Stimulated activated CD8-positive, alpha-beta memory T cell treated with anti-CD3 and anti-CD28 coated beads, Interleukin-4, amount 100 ng/mL, for 4 hours (primary cell): ENCODE measurements at regions not wholly inside any gene's neighbourhood (a gene's known extent, or its start where the extent isn't known, plus 50 kb on each side); places are given as distances from the start of the nearest gene placed in this dataset.
A peak's percentile ranks its signal among the peaks of the same experiment; 100 is the strongest.
"Not testable (repeated sequence)": the region's sequence is repeated elsewhere in the genome, so short reads cannot be mapped to it uniquely, and the experiment has no call there.

Source experiments
- DNase-seq, 2 donors: peaks; one replicate each; pipeline ENCODE4 v3.0.0-alpha.2; 2020; ENCODE audit warnings: low read depth in 2 of 2, low spot score in 1 of 2

DNA sequence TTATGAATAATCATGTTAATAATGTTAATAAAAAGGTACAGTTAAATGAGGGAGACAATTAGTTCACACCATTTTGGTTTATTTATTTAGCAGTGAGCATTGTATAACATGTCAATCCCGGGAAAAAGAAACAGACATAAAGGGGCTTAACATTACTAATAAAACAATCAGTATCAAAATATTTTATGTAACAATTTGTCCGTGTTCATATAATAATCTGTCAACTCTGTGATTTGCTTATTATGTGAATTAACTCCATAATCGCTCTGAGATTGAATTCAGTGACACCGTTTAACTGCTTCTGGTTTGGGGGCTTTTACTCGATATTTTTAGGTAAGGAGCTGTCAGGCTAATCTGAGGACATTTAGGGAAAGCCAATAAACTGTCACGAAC is 95.8 kb upstream of the HMGA2 start:
- DNase-seq: no peak

DNA sequence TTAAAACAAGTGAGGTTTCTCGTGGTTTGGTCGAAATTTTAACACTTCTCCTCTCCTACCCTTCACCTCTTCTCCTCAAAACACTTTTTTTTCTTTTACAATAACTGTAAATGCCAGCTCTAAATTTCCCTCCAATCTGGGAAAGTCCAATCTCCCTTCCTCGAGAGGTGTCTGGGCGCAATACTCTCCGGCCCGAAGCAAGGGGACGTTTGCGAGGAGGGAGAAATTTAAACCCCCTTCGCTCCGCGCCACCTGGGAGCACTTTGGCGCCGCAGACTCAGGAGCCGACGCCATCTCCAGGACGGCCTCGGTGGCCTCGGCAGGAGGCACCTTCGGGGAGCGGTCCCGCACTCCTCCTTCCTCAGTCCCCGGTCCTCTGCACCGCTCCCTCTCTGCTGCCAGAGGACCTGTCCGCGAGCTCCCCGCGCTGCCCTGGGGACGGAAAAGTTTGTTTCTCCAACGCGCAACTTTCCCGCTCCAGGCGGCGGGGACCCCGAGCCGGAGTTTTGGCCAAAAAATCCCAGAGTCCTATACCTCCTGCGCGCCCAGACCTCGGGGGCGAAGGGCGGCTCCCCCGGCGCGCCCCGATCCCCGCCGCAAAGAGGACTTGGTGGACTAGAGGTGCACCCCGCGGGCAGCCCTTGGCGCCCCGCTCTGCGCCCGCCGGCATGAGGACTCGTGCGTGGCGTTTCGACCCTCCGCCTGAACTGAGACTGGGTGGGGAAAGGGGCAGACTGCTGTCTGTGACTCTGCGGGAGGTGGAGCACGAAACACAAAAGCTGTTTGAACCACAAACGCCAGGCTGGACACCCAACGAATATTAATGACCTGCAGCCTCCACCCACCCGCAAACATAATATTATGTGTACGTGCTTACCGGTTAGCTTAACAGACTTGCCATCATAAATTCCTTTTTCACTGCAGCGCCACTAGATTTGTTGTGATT is 95.2 kb upstream of the HMGA2 start:
- no peak for DNase-seq

DNA sequence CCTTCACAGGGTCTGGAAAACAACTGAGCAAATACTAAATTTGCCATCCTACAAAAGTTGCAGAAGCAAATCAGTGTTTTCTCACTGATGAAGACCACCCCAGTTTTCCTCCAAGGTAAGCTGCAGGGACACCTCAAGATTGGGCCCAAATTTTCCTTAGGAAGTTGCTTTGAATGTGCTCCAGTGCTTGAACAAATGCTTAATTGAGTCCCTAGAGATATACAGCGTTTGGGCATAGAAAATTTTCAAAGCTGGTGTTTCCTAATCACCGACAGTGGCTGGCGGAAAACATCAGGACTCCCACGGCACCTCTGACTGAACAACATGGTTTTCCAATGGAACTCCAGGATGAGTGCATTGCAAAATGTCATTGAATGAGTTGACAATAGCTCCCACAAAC is 92.5 kb upstream of the HMGA2 start:
- DNase-seq: no peak

DNA sequence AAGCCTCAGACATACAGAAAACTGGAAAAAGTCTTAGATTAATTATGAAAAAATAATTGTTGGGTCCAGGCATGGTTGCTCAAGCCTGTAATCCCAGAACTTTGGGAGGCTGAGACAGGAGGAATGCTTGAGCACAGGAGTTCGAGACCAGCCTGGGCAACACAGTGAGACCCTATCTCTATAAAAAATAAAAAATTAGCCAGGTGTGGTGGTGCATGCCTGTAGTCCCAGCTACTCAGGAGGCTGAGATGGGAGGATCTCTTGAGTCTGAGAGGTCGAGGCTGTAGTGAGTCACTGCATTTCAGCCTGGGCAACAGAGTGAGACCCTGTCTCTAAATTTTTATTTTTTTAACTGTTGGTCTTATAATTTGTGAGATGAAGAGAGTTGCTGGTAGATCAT is 90.6 kb upstream of the HMGA2 start:
- DNase-seq: not testable (repeated sequence)

DNA sequence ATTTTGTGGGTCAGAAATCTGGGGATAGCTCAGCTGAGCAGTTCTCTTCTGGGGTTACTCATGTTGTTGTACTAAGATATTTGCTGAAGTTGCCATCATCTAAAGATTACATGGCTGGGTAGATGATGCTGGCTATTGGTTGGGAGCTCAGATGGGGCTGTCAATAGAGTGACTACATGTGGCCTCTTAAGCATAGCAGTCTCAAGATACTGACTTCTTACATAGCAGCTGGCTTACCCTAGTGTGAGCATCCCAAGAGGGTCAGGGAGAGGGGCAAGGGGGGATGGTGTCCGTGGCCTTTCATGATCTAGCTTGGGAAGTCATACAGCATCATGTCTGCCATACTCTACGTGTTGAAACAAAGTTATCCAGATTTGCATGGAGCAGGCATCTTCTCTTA is 90.1 kb upstream of the HMGA2 start:
- DNase-seq: no peak

DNA sequence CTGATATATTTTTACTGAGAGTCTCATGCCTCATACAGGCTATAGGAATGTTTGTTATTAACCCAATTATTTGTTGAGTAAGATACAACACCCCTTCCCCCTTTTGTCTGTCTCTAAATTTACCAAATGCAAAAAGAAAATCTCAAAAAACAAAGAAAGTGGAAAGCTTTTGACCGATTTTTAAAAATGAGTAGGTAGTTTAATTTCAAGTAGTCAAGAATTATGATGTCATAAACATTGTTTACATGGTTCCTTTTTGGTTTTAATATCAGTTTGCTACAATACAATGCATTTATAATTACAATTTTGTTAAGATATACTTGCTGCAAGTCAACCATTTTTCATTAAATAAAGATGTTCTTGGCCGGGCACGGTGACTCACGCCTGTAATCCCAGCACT is 84.7 kb upstream of the HMGA2 start:
- no peak for DNase-seq

DNA sequence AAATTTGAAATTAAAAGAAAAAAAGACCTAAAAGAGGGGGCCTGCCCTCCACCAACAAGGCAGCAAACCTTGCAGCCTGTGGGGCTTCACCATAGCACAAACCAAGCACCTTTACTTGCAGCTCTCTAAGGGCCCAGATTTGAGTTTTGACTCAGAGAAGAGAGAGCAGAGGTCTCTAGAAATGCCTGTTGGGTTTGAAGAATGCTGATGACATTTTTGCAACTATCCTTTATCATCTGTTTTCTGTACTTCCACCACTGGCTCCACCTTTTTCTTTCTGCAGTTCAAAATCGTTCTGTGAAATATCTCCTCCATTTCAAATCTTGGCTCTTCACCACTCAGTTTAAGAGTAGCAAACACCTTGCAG is 83.8 kb upstream of the HMGA2 start:
- DNase-seq: no peak

DNA sequence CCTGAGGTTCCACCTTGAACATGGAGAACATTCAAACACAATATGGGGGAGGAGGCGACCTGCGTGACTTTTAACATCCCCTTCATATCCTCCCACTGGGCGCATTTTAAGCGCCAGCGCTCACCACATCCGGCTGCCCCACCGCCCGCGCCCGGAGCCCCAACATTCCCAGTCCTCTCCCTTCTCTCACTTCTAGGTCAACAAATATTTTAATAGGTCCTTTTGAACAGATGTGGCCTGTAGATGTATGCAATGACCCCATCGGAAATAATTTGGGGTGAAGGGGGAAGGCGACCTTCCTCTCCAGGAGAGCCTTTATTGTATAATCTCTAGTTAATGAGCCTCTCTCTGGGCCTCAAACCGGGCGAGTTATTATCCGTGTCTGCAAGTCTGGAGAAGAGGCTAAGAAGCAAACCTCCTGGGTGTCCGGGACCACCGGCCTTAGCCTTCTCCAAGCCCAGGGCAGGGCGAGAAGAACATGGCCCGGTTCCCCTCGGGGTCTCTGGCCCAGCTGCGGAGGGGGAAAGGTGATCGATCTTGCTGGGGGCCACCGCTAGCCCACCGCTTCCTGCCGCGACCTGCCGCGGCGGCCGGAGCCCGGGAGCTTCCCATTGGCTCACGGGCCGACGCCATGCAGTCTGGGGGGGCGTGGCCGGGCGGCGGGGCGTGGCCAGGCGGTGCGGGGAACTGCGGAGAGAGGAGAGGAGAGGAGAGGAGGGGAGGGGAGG is 83.2 kb upstream of the HMGA2 start:
- DNase-seq: peak; percentile 12 to 14

DNA sequence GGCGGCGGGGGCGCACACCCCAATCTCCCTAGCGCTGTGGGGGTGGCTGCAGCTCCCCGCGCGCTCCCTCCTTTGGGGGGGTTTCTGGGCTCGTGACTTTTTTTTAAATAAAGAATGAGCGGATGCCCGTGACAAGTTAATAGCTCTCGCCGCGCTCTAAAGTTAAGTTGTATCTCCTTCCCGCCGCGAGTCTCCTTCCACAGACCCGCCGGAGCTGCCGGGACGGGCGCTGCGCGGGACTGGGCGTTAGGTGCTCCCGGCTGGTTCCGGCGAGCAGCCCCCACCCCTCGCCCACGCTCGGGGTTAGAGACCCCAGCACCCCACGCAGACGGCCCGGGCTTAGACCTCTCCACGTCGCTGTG is 82.6 kb upstream of the HMGA2 start:
- DNase-seq: no peak

DNA sequence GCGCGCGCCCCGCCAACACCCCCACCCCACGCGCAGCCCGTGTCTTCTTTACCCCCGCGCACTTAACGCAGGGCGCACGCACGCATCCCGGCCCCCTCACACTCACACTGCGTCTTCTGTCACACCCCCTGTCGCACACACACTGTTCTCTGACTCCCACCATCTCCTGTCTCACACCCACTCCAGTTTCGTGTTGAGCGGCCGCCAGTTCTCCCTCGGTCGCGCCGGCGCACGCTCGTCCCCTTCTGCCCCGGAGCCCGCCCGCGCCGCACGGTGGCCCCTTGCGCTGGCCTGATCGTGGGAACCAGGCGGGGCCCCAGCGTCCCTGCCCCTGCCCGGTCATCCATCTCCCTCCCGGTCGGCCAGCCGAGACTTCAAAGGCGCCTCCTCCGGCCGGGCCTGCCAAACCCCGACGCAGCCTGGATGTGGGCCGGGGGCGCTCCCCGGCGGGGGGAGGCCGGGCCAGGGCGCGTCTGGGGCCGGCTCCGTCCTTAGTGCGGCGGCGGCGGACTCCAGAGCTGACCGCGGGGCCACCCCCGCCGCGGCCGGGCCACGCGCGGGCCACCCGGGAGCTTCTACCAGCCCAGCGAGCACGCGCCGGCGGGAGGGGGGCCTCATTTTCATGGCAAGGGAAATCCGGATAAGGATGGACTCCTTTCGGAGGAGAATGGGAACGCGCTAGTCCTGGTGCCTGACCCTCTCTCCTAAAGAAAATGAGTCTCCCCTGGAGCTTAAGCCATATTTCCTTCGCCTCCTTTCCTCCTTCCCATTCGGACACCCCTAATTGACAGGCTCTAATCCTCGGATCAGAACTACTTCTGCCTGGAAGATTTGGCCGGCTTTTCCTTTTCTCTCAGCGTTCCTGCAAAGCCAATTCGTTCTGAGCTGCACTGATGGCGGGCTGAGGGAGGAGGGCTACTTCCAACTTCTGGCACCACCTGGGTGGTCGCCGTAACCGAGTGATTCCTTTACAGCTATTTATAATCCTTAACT is 82.0 kb upstream of the HMGA2 start:
- no peak for DNase-seq

DNA sequence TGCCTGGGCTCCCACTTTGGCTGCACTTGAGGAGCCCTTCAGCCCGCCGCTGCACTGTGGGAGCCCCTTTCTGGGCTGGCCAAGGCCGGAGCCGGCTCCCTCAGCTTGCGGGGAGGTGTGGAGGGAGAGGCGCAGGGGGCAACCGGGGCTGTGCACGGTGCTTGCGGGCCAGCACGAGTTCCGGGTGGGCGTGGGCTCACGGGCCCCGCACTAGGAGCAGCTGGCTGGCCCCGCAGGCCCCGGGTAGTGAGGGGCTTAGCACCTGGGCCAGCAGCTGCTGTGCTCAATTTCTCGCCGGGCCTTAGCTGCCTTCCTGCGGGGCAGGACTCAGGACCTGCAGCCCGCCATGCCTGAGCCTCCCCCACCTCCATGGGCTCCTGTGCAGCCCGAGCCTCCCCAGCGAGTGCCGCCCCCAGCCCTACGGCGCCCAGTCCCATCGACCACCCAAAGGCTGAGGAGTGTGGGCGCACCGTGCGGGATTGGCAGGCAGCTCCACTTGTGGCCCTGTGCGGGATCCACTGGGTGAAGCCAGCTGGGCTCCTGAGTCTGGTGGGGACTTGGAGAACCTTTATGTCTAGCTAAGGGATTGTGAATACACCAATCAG is 79.9 kb upstream of the HMGA2 start:
- DNase-seq: not testable (repeated sequence)

DNA sequence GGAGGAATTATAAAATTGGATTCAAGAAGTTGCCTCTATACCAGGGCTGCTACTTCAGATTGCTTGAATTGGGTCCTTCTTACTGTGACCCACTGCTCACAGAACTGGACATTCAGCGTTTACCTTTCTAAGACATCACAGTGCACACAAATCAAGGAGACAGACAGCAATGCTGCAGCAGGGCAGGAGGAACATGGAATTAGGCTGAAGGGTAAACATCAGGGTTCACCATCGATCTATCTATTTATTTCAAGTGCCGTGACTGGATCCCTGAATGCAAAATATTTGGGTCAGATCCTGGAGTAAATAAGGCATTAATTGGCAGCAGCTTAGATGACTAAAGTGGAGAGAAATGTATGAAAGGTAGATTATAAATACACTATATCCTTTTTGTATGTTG is 76.9 kb upstream of the HMGA2 start:
- no peak for DNase-seq

DNA sequence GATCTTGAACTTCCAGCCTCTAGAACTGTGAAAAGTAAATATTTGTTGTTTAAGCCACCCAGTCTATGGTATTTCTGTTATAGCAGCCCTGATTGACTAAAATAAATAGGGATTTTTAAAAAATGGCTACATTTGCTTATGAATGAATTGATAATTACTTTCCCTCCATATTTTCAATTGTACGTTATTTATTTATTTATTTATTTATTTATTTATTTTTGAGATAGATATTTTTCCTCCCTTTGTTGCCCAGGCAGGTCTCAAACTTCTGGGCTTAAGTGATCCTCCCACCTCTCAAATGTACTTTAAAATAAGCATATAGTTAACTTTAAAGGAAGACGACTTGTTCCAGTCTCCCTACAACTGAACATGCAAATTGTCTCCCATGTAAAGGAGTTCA is 76.0 kb upstream of the HMGA2 start:
- no peak for DNase-seq

DNA sequence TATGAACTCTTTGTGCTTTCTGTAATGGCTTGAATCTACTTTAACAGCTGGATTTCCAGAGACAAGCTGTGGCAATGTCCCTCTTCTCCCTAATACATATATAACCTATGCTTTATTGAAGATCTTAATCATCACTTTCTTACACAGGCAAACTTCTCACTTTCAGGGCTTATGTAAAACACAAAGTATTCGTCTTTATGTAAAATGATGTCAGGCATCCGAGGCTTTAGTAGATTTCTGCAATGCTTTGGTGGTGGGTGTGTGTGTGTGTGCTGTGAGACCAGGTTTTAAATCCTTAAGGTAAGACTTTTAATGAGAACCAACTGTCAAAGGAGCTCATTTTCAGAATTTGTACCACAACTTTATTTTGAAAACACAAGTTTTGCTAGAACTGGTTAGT is 70.0 kb upstream of the HMGA2 start:
- DNase-seq: no peak

DNA sequence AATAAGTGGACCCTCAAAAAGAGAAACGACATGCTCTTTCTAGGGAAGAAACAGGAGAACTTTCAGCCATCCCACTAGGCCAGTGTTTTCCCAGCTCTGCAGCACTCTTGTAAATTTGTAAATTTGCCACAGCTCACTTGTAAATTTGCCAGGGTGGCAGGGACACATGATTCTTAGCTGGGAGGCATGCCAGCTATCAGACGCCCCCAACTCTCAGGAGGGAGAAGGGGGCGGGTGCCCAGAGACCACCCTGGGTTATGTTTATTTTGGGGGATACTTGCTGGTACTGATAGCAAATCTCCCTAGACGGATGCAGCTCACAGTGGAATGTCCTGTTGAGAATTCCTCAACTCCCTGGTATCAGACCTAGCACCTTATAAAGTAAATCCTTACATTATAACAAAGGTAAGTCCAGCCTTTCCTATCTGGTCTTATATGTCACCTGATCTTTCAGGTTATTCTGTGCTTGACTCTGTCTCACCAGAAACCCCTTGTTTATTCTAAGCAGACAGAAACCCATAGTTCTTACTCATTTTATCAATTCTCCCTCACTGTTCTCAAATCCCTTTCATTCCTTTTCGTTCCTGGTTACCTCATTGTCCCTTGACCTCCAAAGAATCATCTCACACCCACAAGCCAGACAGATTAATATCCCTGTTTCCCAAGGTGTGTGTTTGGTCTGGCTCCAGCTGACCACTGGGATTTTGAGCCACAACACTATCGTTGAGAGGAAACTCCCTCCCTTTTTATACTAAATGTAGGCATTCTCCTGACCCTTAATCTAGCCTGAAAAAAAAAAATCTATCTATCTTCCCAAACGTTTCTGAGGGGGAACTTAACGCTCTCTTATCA is 69.3 kb upstream of the HMGA2 start:
- DNase-seq: no peak

DNA sequence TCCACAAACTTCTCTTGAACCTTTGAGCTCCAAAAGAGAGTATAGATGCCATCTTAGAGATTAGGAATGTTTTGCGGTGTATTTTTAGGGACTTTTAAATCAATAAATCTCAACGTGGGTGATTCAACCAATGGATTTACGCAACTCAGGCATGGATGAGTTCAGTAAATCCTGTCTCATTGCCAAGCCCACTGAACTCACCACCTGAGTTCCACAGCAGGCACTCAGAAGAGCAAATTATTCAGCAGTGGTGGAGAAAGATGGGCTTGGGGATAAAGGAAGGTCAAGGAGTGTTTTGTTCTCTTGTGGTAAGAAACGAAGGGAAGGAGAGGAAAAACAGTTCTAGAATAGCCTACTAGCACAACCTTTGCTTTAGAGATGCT is 68.7 kb upstream of the HMGA2 start:
- DNase-seq: no peak

DNA sequence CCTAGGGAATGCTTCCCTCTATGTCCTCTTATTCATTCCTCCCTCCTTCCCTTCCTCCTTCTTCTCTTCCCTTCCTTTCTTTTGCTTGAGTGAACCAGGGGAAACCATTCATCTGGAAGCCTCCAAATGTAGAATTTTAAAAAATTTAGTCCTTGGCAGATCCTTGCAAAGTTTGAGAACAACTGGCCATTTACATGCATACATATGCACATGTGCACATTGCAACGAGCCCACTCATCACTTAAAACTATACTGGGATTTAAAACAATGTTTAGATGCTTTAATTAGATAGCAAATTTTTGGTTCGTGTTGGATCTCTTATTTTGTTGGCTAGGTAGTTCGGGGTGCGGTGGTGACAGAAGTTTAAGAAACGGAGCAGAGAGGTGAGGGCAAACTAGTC is 68.0 kb upstream of the HMGA2 start:
- DNase-seq: no peak

DNA sequence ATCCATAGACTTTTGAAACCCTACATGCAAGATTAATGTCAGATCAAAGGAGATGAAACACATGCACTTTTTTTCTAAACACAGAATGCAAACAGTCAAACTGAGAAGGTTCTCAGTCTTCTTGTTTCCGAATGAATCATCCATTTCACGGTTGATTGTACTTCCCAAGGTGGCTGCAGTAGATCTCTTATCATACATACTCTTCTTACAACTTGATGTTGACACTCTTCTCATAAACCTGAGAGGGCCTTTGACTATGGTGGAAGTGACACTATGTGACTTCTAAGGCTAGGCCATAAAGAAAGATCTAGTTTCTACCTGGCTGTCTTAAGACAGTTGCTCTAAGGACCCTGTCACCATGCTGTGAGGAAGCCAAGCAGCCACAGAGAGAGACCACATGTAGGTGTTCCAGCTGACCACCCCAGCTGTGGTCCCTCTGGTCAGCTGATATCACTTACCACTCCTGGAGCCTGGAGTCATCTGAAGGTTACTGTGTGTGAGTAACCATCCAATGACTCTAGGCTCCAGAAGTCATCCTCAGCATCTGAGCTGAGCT is 67.2 kb upstream of the HMGA2 start:
- no peak for DNase-seq

DNA sequence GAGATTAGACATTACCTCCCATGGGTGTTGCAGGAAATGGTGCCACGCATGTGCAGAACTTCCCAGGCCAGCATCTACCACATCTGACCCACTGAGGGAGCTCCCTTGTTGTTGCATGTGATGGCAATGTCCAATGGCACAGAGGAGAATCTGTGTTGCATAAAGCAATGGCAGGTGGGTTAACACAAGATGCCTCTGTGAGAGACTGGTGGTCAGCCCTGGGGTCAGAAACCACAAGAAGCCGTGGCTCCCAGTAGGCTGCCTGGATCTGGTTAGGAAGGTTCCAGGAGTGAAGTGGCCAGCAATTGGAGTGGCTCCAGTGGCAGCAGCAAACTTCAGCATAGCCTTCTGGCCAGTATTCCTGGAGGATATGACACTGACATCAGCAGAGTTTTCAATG is 65.9 kb upstream of the HMGA2 start:
- DNase-seq: no peak

DNA sequence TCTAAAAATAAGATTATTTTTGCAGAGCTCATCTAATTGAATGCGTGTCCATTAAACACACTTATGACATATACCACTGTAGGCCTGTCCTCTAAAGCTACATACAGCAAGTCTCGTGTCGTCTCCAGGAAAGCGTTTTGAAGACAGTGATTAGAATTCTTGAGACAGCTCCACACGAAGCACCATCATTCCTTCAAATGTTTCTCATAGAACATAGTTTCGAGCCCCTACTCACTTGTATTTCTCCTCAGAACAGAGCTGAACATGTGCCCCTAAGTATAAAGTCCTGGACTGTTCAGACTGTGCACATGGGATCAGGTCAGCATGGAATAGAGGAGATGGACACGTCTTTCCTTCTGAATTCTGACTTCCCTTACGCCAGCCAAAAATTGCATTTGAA is 64.5 kb upstream of the HMGA2 start:
- no peak for DNase-seq
